ENCODE measurements at regions not wholly inside any gene's neighbourhood (a gene's known extent, or its start where the extent isn't known, plus 50 kb on each side); places are given as distances from the start of the nearest gene placed in this dataset.

DNA sequence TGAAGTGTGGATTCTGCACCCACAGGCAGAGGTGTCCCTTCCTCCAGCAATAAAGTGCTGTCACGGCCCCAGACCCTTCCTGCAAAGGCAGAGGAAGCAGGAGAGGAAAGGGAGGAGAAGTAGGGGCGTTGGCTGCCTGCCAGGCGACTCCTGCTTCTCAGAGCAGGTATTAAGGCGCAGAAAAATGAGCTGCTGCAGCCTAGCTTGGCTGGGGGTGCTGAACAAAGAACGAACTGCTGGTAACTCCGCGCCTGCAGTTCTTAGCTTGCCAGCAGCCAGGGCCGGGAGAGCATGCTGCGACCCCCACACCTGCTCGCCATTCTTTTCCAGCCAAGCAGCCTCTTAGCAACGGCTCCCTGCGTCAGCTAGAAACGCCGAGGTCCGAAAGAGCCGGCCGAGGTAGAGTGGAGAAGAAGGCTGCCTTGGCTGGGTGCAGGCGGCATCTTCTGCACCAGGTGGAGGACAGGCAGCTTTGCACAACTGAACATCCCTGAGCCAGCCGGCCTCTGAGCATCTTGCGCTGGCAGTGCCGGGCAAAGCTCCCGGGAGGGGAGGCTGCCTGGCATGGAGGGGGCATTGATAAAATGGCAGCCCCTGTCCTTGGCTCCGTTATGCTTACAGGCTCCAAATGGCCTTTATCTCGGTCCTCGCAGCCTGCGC is 296.0 kb downstream of the MEX3B start:
- H3K4me2 ChIP-seq (ENCODE audit: low read length): no peak overlapping the region
- no peaks in the 10 kb centered on the region for H3K9me3 ChIP-seq (ENCODE audit: insufficient read depth, low read depth, low read length)
- WGBS (ENCODE audit: extremely low coverage, insufficient coverage, insufficient read length): no CpG with 5 or more reads among the region's 26 CpGs
- DNase-seq: no peak
- H4K91ac ChIP-seq (ENCODE audit: low read depth, low read length): no peak overlapping the region
- H3K23ac ChIP-seq (ENCODE audit: low read length): no peak overlapping the region
- H2BK120ac ChIP-seq (ENCODE audit: insufficient read depth, low read length, poor library complexity): no peak overlapping the region
- no peaks in the 10 kb centered on the region for H3K79me2 ChIP-seq (ENCODE audit: control insufficient read depth, insufficient read depth, low read length, poor library complexity)
- no peak overlapping the region for H3K27ac ChIP-seq (ENCODE audit: low read depth, low read length)
- H2AK5ac ChIP-seq (ENCODE audit: low read length): no peak overlapping the region
- H3K4me1 ChIP-seq (ENCODE audit: control insufficient read depth in 1 of 2, insufficient read depth in 2 of 2, low read length in 2 of 2): peaks cover 3 to 13% of the 10 kb centered on the region in 2 experiments
- H3K4me3 ChIP-seq (ENCODE audit: low read depth, low read length): no peak overlapping the region
- no peaks in the 10 kb centered on the region for H3K27me3 ChIP-seq (ENCODE audit: insufficient read depth, low read length)
- H3K14ac ChIP-seq (ENCODE audit: low read length): no peak overlapping the region
- H3K9ac ChIP-seq (ENCODE audit: low read length): no peak overlapping the region
- no peak overlapping the region for H3K18ac ChIP-seq (ENCODE audit: low read length)
- no peak overlapping the region for H4K8ac ChIP-seq (ENCODE audit: low read depth, low read length)
- H3K4ac ChIP-seq (ENCODE audit: low read depth, low read length): no peak overlapping the region
- H2AFZ ChIP-seq (ENCODE audit: insufficient read depth, low read length, poor library complexity): no peak overlapping the region
- H2BK12ac ChIP-seq (ENCODE audit: low read length): no peak overlapping the region
- no peaks in the 10 kb centered on the region for H3K79me1 ChIP-seq (ENCODE audit: low read length)
- no peak overlapping the region for H4K12ac ChIP-seq (ENCODE audit: low read depth, low read length)
- no peaks in the 10 kb centered on the region for H3K36me3 ChIP-seq (ENCODE audit: control insufficient read depth in 1 of 2, insufficient read depth in 2 of 2, low read length in 2 of 2)
- H2BK5ac ChIP-seq (ENCODE audit: low read depth, low read length, poor library complexity): no peak overlapping the region

DNA sequence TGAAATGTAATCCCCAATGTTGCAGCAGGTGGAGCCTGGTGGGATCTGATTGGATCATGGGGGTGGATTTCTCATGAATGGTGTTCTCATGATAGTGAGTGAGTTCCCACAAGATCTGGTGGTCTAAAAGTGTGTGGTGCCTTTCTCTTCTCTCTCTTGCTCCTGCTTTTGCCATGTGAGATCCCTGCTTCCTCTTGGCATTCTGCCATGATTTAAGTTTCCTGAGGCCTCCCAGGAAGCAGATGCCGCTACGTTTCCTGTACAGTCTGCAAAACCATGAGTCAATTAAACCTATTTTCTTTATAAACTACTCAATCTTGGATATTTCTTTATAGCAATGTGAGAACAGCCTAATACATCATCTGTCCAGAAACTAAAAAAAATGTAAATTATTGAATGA is 298.3 kb downstream of the MEX3B start:
- H2BK5ac ChIP-seq (ENCODE audit: low read depth, low read length, poor library complexity): no peak overlapping the region
- no peak overlapping the region for H3K4ac ChIP-seq (ENCODE audit: low read depth, low read length)
- no peak overlapping the region for H4K91ac ChIP-seq (ENCODE audit: low read depth, low read length)
- no peak overlapping the region for H2AFZ ChIP-seq (ENCODE audit: insufficient read depth, low read length, poor library complexity)
- no peak overlapping the region for H2BK12ac ChIP-seq (ENCODE audit: low read length)
- H3K79me1 ChIP-seq (ENCODE audit: low read length): no peaks in the 10 kb centered on the region
- H3K27me3 ChIP-seq (ENCODE audit: insufficient read depth, low read length): no peaks in the 10 kb centered on the region
- H3K79me2 ChIP-seq (ENCODE audit: control insufficient read depth, insufficient read depth, low read length, poor library complexity): no peaks in the 10 kb centered on the region
- H2BK120ac ChIP-seq (ENCODE audit: insufficient read depth, low read length, poor library complexity): no peak overlapping the region
- H3K4me2 ChIP-seq (ENCODE audit: low read length): no peak overlapping the region
- no peak overlapping the region for H3K18ac ChIP-seq (ENCODE audit: low read length)
- no peak overlapping the region for H3K14ac ChIP-seq (ENCODE audit: low read length)
- no peaks in the 10 kb centered on the region for H3K9me3 ChIP-seq (ENCODE audit: insufficient read depth, low read depth, low read length)
- no peaks in the 10 kb centered on the region for H3K36me3 ChIP-seq (ENCODE audit: control insufficient read depth in 1 of 2, insufficient read depth in 2 of 2, low read length in 2 of 2)
- no peak overlapping the region for H3K9ac ChIP-seq (ENCODE audit: low read length)
- no peak overlapping the region for H4K12ac ChIP-seq (ENCODE audit: low read depth, low read length)
- H3K27ac ChIP-seq (ENCODE audit: low read depth, low read length): no peak overlapping the region
- H3K4me3 ChIP-seq (ENCODE audit: low read depth, low read length): no peak overlapping the region
- no peak overlapping the region for H3K23ac ChIP-seq (ENCODE audit: low read length)
- H2AK5ac ChIP-seq (ENCODE audit: low read length): no peak overlapping the region
- DNase-seq: no peak
- no CpG with 5 or more reads among the region's 2 CpGs for WGBS (ENCODE audit: extremely low coverage, insufficient coverage, insufficient read length)
- H3K4me1 ChIP-seq (ENCODE audit: control insufficient read depth in 1 of 2, insufficient read depth in 2 of 2, low read length in 2 of 2): peaks cover 3% of the 10 kb centered on the region in 2 experiments
- no peak overlapping the region for H4K8ac ChIP-seq (ENCODE audit: low read depth, low read length)

- no peak overlapping the region for H2AFZ ChIP-seq (ENCODE audit: insufficient read depth, low read length, poor library complexity)
- H2AK5ac ChIP-seq (ENCODE audit: low read length): no peak overlapping the region
- H3K4me2 ChIP-seq (ENCODE audit: low read length): peak overlapping the region; percentile 10
- H3K23ac ChIP-seq (ENCODE audit: low read length): no peak overlapping the region
- no peak overlapping the region for H4K91ac ChIP-seq (ENCODE audit: low read depth, low read length)
- H2BK12ac ChIP-seq (ENCODE audit: low read length): no peak overlapping the region
- H2BK120ac ChIP-seq (ENCODE audit: insufficient read depth, low read length, poor library complexity): no peak overlapping the region
- no peaks in the 10 kb centered on the region for H3K79me2 ChIP-seq (ENCODE audit: control insufficient read depth, insufficient read depth, low read length, poor library complexity)
- H3K9me3 ChIP-seq (ENCODE audit: insufficient read depth, low read depth, low read length): no peaks in the 10 kb centered on the region
- H2BK5ac ChIP-seq (ENCODE audit: low read depth, low read length, poor library complexity): no peak overlapping the region
- no peak overlapping the region for H4K12ac ChIP-seq (ENCODE audit: low read depth, low read length)
- no peaks in the 10 kb centered on the region for H3K27me3 ChIP-seq (ENCODE audit: insufficient read depth, low read length)
- no peak overlapping the region for H3K9ac ChIP-seq (ENCODE audit: low read length)
- H3K36me3 ChIP-seq (ENCODE audit: control insufficient read depth in 1 of 2, insufficient read depth in 2 of 2, low read length in 2 of 2): no peaks in the 10 kb centered on the region
- H3K4ac ChIP-seq (ENCODE audit: low read depth, low read length): no peak overlapping the region
- no peak overlapping the region for H3K27ac ChIP-seq (ENCODE audit: low read depth, low read length)
- no CpG with 5 or more reads among the region's 3 CpGs for WGBS (ENCODE audit: extremely low coverage, insufficient coverage, insufficient read length)
- H3K79me1 ChIP-seq (ENCODE audit: low read length): no peaks in the 10 kb centered on the region
- no peak overlapping the region for H3K18ac ChIP-seq (ENCODE audit: low read length)
- no peak overlapping the region for H3K4me3 ChIP-seq (ENCODE audit: low read depth, low read length)
- peak; percentile 16 to 55 for DNase-seq
- H3K14ac ChIP-seq (ENCODE audit: low read length): no peak overlapping the region
- peaks cover 3% of the 10 kb centered on the region in 2 experiments for H3K4me1 ChIP-seq (ENCODE audit: control insufficient read depth in 1 of 2, insufficient read depth in 2 of 2, low read length in 2 of 2)
- no peak overlapping the region for H4K8ac ChIP-seq (ENCODE audit: low read depth, low read length)
Measured at GRCh38 chr15:81747026-81747425, 298.8 kb downstream of the MEX3B start.

DNA sequence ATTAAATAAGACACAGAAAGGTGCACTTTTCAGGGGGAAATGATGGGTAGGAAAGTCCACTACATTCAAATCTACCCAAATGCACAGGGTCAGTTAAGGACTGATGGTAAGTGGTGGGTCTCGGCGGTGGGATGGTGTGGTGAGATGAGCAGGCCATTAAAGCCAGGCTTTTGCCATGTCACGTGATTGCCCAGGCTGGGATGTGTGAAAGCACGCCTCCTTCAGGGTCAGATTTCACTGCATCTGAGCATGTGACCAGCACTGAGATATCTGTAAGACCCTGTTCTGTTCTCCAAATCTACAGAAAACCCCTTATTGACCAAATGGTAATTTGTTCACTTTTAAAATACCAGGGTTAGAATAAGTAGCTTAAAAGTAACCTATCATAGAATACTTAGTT is 301.5 kb downstream of the MEX3B start:
- no CpG with 5 or more reads among the region's 4 CpGs for WGBS (ENCODE audit: extremely low coverage, insufficient coverage, insufficient read length)
- H2AK5ac ChIP-seq (ENCODE audit: low read length): no peak overlapping the region
- peaks cover 3% of the 10 kb centered on the region in 2 experiments for H3K4me1 ChIP-seq (ENCODE audit: control insufficient read depth in 1 of 2, insufficient read depth in 2 of 2, low read length in 2 of 2)
- no peak for DNase-seq
- no peak overlapping the region for H2AFZ ChIP-seq (ENCODE audit: insufficient read depth, low read length, poor library complexity)
- no peaks in the 10 kb centered on the region for H3K27me3 ChIP-seq (ENCODE audit: insufficient read depth, low read length)
- no peak overlapping the region for H4K12ac ChIP-seq (ENCODE audit: low read depth, low read length)
- no peak overlapping the region for H3K4me3 ChIP-seq (ENCODE audit: low read depth, low read length)
- H2BK12ac ChIP-seq (ENCODE audit: low read length): no peak overlapping the region
- no peak overlapping the region for H3K18ac ChIP-seq (ENCODE audit: low read length)
- H3K4me2 ChIP-seq (ENCODE audit: low read length): no peak overlapping the region
- H2BK120ac ChIP-seq (ENCODE audit: insufficient read depth, low read length, poor library complexity): no peak overlapping the region
- no peaks in the 10 kb centered on the region for H3K9me3 ChIP-seq (ENCODE audit: insufficient read depth, low read depth, low read length)
- no peak overlapping the region for H3K9ac ChIP-seq (ENCODE audit: low read length)
- no peak overlapping the region for H4K8ac ChIP-seq (ENCODE audit: low read depth, low read length)
- no peak overlapping the region for H3K4ac ChIP-seq (ENCODE audit: low read depth, low read length)
- no peak overlapping the region for H3K27ac ChIP-seq (ENCODE audit: low read depth, low read length)
- H3K79me2 ChIP-seq (ENCODE audit: control insufficient read depth, insufficient read depth, low read length, poor library complexity): no peaks in the 10 kb centered on the region
- no peaks in the 10 kb centered on the region for H3K79me1 ChIP-seq (ENCODE audit: low read length)
- H3K36me3 ChIP-seq (ENCODE audit: control insufficient read depth in 1 of 2, insufficient read depth in 2 of 2, low read length in 2 of 2): no peaks in the 10 kb centered on the region
- no peak overlapping the region for H4K91ac ChIP-seq (ENCODE audit: low read depth, low read length)
- no peak overlapping the region for H3K23ac ChIP-seq (ENCODE audit: low read length)
- H3K14ac ChIP-seq (ENCODE audit: low read length): no peak overlapping the region
- no peak overlapping the region for H2BK5ac ChIP-seq (ENCODE audit: low read depth, low read length, poor library complexity)
